ENCODE measurements at regions not wholly inside any gene's neighbourhood (a gene's known extent, or its start where the extent isn't known, plus 50 kb on each side); places are given as distances from the start of the nearest gene placed in this dataset.

- Histone ChIP-seq H3K27me3 (ENCODE audit: low read depth) (no peaks in the 10 kb centered on the region), H3K9me3 (no peaks in the 10 kb centered on the region), H3K4me3 (no peak overlapping the region), H3K27ac (no peak overlapping the region), H3K4me1 (no peaks in the 10 kb centered on the region), H3K36me3 (peaks cover 3% of the 10 kb centered on the region)
- DNase-seq (no peak), ATAC-seq (no peak)
- intact Hi-C loops (cut with DNase I) = no loop called here
- no peak for TF ChIP-seq CTCF (IDR thresholded peaks at IDR 0.05)
Measured at GRCh38 chr11:70805243-70805642, 406.9 kb downstream of the CTTN start.

GRCh38 chr11:70805971-70806370, 407.6 kb downstream of the CTTN start:
- Histone ChIP-seq H3K9me3 (no peaks in the 10 kb centered on the region), H3K36me3 (peaks cover 3% of the 10 kb centered on the region), H3K27me3 (ENCODE audit: low read depth) (no peaks in the 10 kb centered on the region), H3K4me3 (no peak overlapping the region), H3K27ac (no peak overlapping the region), H3K4me1 (no peaks in the 10 kb centered on the region)
- DNase-seq (no peak), ATAC-seq (no peak)
- TF ChIP-seq CTCF (IDR thresholded peaks at IDR 0.05) = no peak
- intact Hi-C loops (cut with DNase I) = no loop called here

- Histone ChIP-seq H3K9me3 (no peaks in the 10 kb centered on the region), H3K27ac (no peak overlapping the region), H3K4me3 (no peak overlapping the region), H3K27me3 (ENCODE audit: low read depth) (no peaks in the 10 kb centered on the region), H3K4me1 (no peaks in the 10 kb centered on the region), H3K36me3 (peaks cover 3% of the 10 kb centered on the region)
- DNase-seq (no peak), ATAC-seq (no peak)
- intact Hi-C loops (cut with DNase I) = no loop called here
- no peak for TF ChIP-seq CTCF (IDR thresholded peaks at IDR 0.05)
Measured at GRCh38 chr11:70806461-70807194, 408.3 kb downstream of the CTTN start.

GRCh38 chr11:70807195-70807543, 408.8 kb downstream of the CTTN start:
- H3K27me3 ChIP-seq (ENCODE audit: low read depth) = no peaks in the 10 kb centered on the region
- H3K27ac ChIP-seq = no peak overlapping the region
- intact Hi-C loops (cut with DNase I) = no loop called here
- H3K36me3 ChIP-seq = peaks cover 3% of the 10 kb centered on the region
- ATAC-seq (no peak), DNase-seq (no peak)
- no peak overlapping the region for H3K4me3 ChIP-seq
- H3K4me1 ChIP-seq = no peaks in the 10 kb centered on the region
- TF ChIP-seq CTCF (IDR thresholded peaks at IDR 0.05) = no peak
- no peaks in the 10 kb centered on the region for H3K9me3 ChIP-seq

DNA sequence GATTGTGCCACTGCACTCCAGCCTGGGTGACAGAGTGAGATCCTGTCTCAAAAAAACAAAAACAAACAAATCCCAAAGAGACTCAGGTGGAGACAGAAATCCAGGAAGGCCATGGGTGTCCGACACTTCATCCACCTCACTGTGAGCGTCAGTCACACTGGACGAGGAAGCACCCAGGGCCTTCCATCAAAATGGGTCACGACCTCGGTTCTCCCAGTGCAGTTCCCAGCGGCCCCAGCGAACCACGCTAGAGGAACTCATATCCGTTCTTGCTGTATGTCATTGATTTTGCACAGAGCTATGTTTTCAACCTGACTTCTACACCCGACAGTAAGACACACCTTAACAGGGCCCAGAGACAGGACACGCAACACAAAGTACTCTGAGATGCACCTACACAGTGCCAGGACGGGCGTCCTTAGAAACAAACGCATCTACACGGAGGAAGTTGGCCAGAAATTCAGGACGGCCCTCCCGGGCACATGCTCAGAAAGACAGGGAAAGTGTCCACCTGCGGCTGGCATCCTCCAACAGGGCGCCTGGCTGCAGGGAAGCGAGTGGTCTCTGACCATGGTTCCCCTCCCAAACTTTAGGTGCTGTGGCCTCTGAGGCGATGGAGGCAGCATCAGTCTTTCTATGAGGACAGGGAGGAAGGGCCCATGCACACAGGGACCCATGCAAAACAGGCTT, 410.5 kb downstream of the CTTN start:
- Histone ChIP-seq H3K4me3 (no peak overlapping the region), H3K27ac (no peak overlapping the region), H3K36me3 (peaks cover 3% of the 10 kb centered on the region), H3K27me3 (ENCODE audit: low read depth) (no peaks in the 10 kb centered on the region), H3K4me1 (no peaks in the 10 kb centered on the region), H3K9me3 (no peaks in the 10 kb centered on the region)
- no peak for TF ChIP-seq CTCF (IDR thresholded peaks at IDR 0.05)
- intact Hi-C loops (cut with DNase I) = no loop called here
- ATAC-seq (no peak), DNase-seq (no peak)

Data from lower lobe of right lung (tissue), 2 donors.